ENCODE measurements at regions not wholly inside any gene's neighbourhood (a gene's known extent, or its start where the extent isn't known, plus 50 kb on each side); places are given as distances from the start of the nearest gene placed in this dataset.

DNA sequence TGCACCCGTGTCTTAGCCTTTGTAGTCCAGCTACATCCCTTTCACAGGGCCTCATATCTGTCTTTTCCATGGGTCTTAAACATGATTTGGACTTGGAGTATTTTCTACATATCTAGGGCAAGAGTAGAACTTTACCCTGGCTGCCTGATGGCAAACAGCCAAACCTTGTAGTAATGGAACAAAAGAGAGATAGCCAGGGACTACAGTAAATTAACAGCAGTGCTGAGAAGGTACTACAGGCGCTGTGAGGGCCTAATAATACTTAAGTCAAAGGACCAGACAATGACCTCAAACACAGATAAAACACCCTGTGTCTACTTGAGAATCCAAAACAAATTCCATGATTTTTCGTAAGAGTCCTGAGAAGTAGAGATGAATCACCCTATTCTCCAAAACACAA lies 111.0 kb upstream of the WDR17 start:
- TF ChIP-seq, protein P1, sequence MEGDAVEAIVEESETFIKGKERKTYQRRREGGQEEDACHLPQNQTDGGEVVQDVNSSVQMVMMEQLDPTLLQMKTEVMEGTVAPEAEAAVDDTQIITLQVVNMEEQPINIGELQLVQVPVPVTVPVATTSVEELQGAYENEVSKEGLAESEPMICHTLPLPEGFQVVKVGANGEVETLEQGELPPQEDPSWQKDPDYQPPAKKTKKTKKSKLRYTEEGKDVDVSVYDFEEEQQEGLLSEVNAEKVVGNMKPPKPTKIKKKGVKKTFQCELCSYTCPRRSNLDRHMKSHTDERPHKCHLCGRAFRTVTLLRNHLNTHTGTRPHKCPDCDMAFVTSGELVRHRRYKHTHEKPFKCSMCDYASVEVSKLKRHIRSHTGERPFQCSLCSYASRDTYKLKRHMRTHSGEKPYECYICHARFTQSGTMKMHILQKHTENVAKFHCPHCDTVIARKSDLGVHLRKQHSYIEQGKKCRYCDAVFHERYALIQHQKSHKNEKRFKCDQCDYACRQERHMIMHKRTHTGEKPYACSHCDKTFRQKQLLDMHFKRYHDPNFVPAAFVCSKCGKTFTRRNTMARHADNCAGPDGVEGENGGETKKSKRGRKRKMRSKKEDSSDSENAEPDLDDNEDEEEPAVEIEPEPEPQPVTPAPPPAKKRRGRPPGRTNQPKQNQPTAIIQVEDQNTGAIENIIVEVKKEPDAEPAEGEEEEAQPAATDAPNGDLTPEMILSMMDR (IDR thresholded peaks at IDR 0.05; ENCODE audit: control insufficient read depth, insufficient read depth, low read depth, low read length, missing control alignments), result no peak
- DNase-seq (ENCODE audit: low read depth), result no peak

DNA sequence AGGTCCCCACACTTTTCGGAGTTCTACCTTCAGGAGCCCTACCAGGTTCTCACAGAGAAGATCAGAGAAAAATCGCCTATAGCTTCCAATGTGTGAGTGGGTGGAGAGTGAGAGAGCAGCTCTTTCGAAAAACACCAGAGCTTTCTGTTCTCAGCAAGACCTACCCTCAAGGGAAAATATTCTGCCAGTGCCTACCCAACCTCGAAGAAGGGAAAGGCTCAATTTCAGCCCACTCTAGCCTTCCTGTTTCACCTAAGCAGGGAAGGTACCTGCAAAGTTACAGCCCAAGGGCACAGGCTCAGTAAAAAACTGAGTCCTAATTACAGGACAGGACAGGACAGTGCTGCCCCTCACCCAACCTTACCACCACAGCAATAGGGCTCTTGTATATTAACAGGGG lies 104.0 kb upstream of the WDR17 start:
- no peak for DNase-seq (ENCODE audit: low read depth)
- TF ChIP-seq, protein P1 (IDR thresholded peaks at IDR 0.05; ENCODE audit: control insufficient read depth, insufficient read depth, low read depth, low read length, missing control alignments), result no peak
- H3K4me3 ChIP-seq (ENCODE audit: control insufficient read depth, low read depth, low read length), result no peak overlapping the region

More for the DNA sequence above, 111.0 kb upstream of the WDR17 start:
- no peak overlapping the region for H3K4me3 ChIP-seq (ENCODE audit: control insufficient read depth, low read depth, low read length)

DNA sequence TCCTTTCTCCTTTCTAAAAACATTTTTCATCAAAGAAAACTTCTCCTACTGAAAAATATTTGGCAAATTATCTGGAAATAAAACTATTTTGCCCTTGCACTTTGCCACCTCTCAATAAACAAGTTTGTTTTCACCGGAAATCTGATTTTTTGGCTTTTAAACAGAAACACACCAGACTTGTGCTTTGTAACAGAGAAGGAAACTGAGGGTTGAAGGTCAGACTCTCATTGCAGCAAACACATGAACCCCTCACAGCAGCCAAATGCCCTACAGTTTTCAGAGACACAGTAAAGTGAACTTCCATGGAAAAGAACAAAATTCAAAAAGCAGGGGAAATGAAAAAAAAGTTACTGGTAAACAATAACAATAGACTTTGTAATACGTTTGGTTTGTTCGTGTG lies 95.6 kb upstream of the WDR17 start:
- no peak for DNase-seq (ENCODE audit: low read depth)
- H3K4me3 ChIP-seq (ENCODE audit: control insufficient read depth, low read depth, low read length), result no peak overlapping the region
- TF ChIP-seq, protein P1 (IDR thresholded peaks at IDR 0.05; ENCODE audit: control insufficient read depth, insufficient read depth, low read depth, low read length, missing control alignments), result no peak

DNA sequence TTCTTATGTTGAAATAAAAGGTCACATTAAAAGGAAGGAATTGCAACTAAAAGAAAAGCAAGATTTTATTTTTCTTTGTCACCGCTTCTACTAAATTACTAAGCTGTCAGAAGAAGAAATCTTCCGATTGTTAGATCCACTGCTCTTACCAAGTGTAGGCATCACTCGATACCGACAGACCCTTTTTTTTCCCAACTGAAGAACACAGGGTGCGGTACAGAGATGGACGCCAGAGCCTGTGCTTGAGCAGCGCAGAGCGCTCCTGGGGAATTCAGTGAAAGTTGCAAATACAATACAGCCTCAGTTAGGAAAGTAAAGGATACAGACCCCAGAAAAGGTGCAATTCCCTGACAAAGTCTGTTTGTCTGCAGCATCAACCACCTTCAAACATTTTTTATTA lies 94.9 kb upstream of the WDR17 start:
- no peak for DNase-seq (ENCODE audit: low read depth)
- no peak overlapping the region for H3K4me3 ChIP-seq (ENCODE audit: control insufficient read depth, low read depth, low read length)

DNA sequence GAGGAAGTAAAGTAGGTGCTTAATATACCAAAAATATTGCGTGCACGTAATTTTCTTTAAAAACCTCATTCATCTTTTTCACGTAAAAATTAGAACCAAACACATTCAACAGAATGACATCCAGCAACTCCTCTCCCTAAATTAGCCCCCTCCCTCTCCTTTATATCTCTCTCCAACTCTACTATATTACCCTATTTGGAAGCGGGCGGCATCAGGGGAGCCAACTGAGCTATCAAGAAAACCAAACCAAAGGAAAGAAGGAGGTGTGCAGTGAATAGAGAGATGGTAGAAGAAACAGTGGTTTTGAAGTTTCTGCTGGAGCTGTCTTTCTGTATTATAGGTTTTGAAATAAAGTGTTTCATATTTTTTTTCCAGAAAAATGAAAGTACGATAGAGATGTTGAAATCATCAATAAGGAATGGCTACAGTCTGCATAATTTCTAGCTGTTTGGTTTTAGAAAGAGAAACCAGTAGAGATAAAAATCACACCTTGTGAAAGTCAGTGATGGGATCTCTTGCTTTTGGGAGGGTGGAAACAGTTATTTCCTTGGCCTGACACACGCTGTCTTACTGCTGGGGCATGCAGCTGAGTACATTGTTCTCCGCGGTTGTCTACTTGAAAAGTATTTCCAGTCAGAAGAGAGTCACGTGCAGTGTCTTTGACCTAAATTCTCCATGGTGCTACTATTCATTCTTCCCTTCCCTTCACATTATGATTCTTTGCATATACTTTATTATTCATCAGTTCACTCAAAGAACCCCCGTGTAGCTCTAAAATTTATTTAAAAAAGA lies 94.1 kb upstream of the WDR17 start:
- no peak overlapping the region for H3K4me3 ChIP-seq (ENCODE audit: control insufficient read depth, low read depth, low read length)
- TF ChIP-seq, protein P1 (IDR thresholded peaks at IDR 0.05; ENCODE audit: control insufficient read depth, insufficient read depth, low read depth, low read length, missing control alignments), result no peak
- DNase-seq (ENCODE audit: low read depth), result no peak

More for the DNA sequence above, 94.9 kb upstream of the WDR17 start:
- TF ChIP-seq, protein P1 (IDR thresholded peaks at IDR 0.05; ENCODE audit: control insufficient read depth, insufficient read depth, low read depth, low read length, missing control alignments), result no peak

DNA sequence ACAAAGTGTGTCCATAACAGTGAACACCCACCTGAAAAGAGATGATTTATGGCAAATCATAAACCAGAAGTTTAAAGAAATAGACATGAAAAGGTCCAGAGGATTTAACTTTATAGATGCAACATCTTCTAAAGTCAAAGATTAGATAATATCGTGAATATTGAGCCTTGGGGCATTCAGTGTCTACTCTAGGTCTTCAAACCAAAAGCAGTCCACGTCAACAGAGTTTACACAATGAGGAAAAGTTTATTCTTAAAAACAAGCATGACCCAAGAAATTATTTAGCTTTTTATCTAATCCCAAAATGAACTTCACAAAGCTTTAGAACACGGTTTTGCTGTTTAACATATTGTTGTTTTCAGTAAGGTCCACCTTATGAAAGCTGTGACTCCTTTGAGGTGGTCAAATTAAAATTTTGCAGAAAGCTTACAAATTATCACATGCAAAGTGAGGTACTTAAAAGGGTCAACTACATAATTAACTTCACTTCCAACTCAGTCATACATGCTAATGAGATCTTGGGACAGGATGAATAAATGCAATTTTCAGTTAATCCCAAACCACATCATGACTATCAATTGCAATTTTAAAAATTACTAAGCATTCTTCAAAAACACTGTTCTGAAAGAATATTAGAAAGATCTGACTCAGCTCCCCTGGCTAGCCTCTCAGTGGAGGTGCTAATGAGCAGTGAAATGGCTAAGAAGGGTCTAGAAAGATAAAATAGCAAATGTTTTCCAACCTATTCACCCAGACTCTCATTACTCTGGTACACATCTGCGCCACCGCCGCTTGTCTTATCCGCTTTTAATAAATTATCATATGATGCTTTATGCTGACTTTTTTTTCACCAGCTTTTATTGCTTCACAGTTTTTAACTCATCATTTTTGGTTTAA lies 92.4 kb upstream of the WDR17 start:
- H3K4me3 ChIP-seq (ENCODE audit: control insufficient read depth, low read depth, low read length), result no peak overlapping the region
- TF ChIP-seq, protein P1 (IDR thresholded peaks at IDR 0.05; ENCODE audit: control insufficient read depth, insufficient read depth, low read depth, low read length, missing control alignments), result no peak
- no peak for DNase-seq (ENCODE audit: low read depth)

Measured in AG09309 (cell line).